RWPE2 (cell line): ENCODE measurements at regions not wholly inside any gene's neighbourhood (a gene's known extent, or its start where the extent isn't known, plus 50 kb on each side); places are given as distances from the start of the nearest gene placed in this dataset.

ENCODE experiments used
- ATAC-seq: fragments of 200-7000 bp; cut with Tn5 transposase; 3 replicates; pipeline ENCODE4 v1.9.1; 2021; ENCODE audit warnings: low read depth
- DNase-seq: peaks from one replicate; pipeline ENCODE4 v3.0.0-alpha.2; 2020; ENCODE audit warnings: low spot score
- H3K27ac ChIP-seq: fragments of 450-650 bp; 2 replicates; pipeline ENCODE4 v1.5.1; 2017; ENCODE audit warnings: mild to moderate bottlenecking; ENCODE audit not compliant: poor library complexity, severe bottlenecking
- H3K27me3 ChIP-seq: fragments of 250-450 bp; sonication (Bioruptor Pico); 2 replicates; pipeline ENCODE4 v1.5.1; 2021; ENCODE audit warnings: mild to moderate bottlenecking, moderate library complexity; ENCODE audit not compliant: insufficient read depth, poor library complexity, severe bottlenecking
- H3K36me3 ChIP-seq: fragments of 250-450 bp; sonication (Bioruptor Pico); 2 replicates; pipeline ENCODE4 v1.5.1; 2020; ENCODE audit warnings: low read depth, mild to moderate bottlenecking, moderate library complexity
- H3K4me1 ChIP-seq: fragments of 250-450 bp; sonication (Bioruptor Pico); 2 replicates; pipeline ENCODE4 v1.5.1; 2021; ENCODE audit warnings: mild to moderate bottlenecking, moderate library complexity; ENCODE audit not compliant: insufficient read depth, poor library complexity, severe bottlenecking
- H3K4me3 ChIP-seq: fragments of 250-450 bp; sonication (Bioruptor Pico); 2 replicates; pipeline ENCODE4 v1.5.1; 2021; ENCODE audit warnings: mild to moderate bottlenecking, moderate library complexity; ENCODE audit not compliant: severe bottlenecking
- H3K9me3 ChIP-seq: fragments of 250-450 bp; sonication (Bioruptor Pico); 2 replicates; pipeline ENCODE4 v1.5.1; 2021; ENCODE audit warnings: mild to moderate bottlenecking, moderate library complexity; ENCODE audit not compliant: severe bottlenecking
- CTCF ChIP-seq: fragments of 450-650 bp; IDR thresholded peaks from one replicate; pipeline ENCODE4 v1.5.1; 2017; ENCODE audit warnings: mild to moderate bottlenecking, moderate library complexity; ENCODE audit not compliant: poor library complexity, severe bottlenecking

- Histone ChIP-seq H3K27ac (no peak overlapping the region), H3K36me3 (no peaks in the 10 kb centered on the region), H3K9me3 (no peaks in the 10 kb centered on the region), H3K4me1 (no peaks in the 10 kb centered on the region), H3K27me3 (no peaks in the 10 kb centered on the region), H3K4me3 (no peak overlapping the region)
- TF ChIP-seq CTCF: no peak
- DNase-seq: no peak
- no peak for ATAC-seq
Observed at GRCh38 chr16:9650284-9650683, 531.9 kb downstream of the GRIN2A start.

GRCh38 chr16:9655051-9655450, 527.2 kb downstream of the GRIN2A start:
- no peak for ATAC-seq
- H3K4me1 ChIP-seq: no peaks in the 10 kb centered on the region
- no peak overlapping the region for H3K27ac ChIP-seq
- H3K4me3 ChIP-seq: no peak overlapping the region
- TF ChIP-seq CTCF: no peak
- no peaks in the 10 kb centered on the region for H3K9me3 ChIP-seq
- DNase-seq: no peak
- H3K27me3 ChIP-seq: no peaks in the 10 kb centered on the region
- H3K36me3 ChIP-seq: no peaks in the 10 kb centered on the region

- Histone ChIP-seq H3K27me3 (no peaks in the 10 kb centered on the region), H3K4me1 (no peaks in the 10 kb centered on the region), H3K9me3 (no peaks in the 10 kb centered on the region), H3K27ac (no peak overlapping the region), H3K36me3 (no peaks in the 10 kb centered on the region), H3K4me3 (no peak overlapping the region)
- no peak for TF ChIP-seq CTCF
- DNase-seq: no peak
- no peak for ATAC-seq
Observed at GRCh38 chr16:9657641-9658040, 524.6 kb downstream of the GRIN2A start.

- Histone ChIP-seq H3K27ac (no peak overlapping the region), H3K4me3 (no peak overlapping the region), H3K36me3 (no peaks in the 10 kb centered on the region), H3K9me3 (no peaks in the 10 kb centered on the region), H3K4me1 (no peaks in the 10 kb centered on the region), H3K27me3 (no peaks in the 10 kb centered on the region)
- DNase-seq (no peak), ATAC-seq (no peak)
- TF ChIP-seq CTCF: no peak
Observed at GRCh38 chr16:9658164-9658563, 524.1 kb downstream of the GRIN2A start.

- TF ChIP-seq CTCF: no peak
- ATAC-seq (no peak), DNase-seq (no peak)
- H3K9me3 ChIP-seq: no peaks in the 10 kb centered on the region
- no peaks in the 10 kb centered on the region for H3K4me1 ChIP-seq
- no peak overlapping the region for H3K27ac ChIP-seq
- H3K36me3 ChIP-seq: no peaks in the 10 kb centered on the region
- no peak overlapping the region for H3K4me3 ChIP-seq
- H3K27me3 ChIP-seq: no peaks in the 10 kb centered on the region
Observed at GRCh38 chr16:9658586-9658985, 523.6 kb downstream of the GRIN2A start.
